H9 (cell line): ENCODE measurements at regions not wholly inside any gene's neighbourhood (a gene's known extent, or its start where the extent isn't known, plus 50 kb on each side); places are given as distances from the start of the nearest gene placed in this dataset.
A peak's percentile ranks its signal among the peaks of the same experiment; 100 is the strongest.

Experiments
- DNase-seq: peaks from one replicate; pipeline ENCODE4 v3.0.0-alpha.2; 2017
- H2AFZ ChIP-seq: one replicate; pipeline ENCODE4 v1.6.1; 2013; ENCODE audit warnings: mild to moderate bottlenecking, low read length, control low read depth, moderate library complexity
- H2AK5ac ChIP-seq: 2 replicates; pipeline ENCODE4 v1.6.1; 2013; ENCODE audit warnings: low read length, control low read depth, mixed read lengths; ENCODE audit not compliant: insufficient read length
- H2BK120ac ChIP-seq: one replicate; pipeline ENCODE4 v1.6.1; 2013; ENCODE audit warnings: low read depth, mild to moderate bottlenecking, low read length, control low read depth, inconsistent platforms; ENCODE audit not compliant: poor library complexity, severe bottlenecking
- H2BK12ac ChIP-seq: 2 replicates; pipeline ENCODE4 v1.6.1; 2013; ENCODE audit warnings: low read length, control low read depth, mixed read lengths, low read depth; ENCODE audit not compliant: insufficient read length
- H2BK15ac ChIP-seq: 2 replicates; pipeline ENCODE4 v1.6.1; 2013; ENCODE audit warnings: low read depth, low read length, control low read depth
- H2BK20ac ChIP-seq: one replicate; pipeline ENCODE4 v1.6.1; 2013; ENCODE audit warnings: low read depth, mild to moderate bottlenecking, low read length, control low read depth, inconsistent platforms; ENCODE audit not compliant: poor library complexity, severe bottlenecking
- H2BK5ac ChIP-seq: 2 replicates; pipeline ENCODE4 v1.6.1; 2013; ENCODE audit warnings: low read length, control low read depth, mixed read lengths; ENCODE audit not compliant: insufficient read length
- H3K14ac ChIP-seq: 2 replicates; pipeline ENCODE4 v1.6.1; 2013; ENCODE audit warnings: low read length, control low read depth; ENCODE audit not compliant: insufficient read depth
- H3K18ac ChIP-seq: 2 replicates; pipeline ENCODE4 v1.6.1; 2013; ENCODE audit warnings: low read depth, mild to moderate bottlenecking, mixed read lengths, low read length, control low read depth; ENCODE audit not compliant: insufficient read length
- H3K23ac ChIP-seq: 2 replicates; pipeline ENCODE4 v1.6.1; 2013; ENCODE audit warnings: low read length, control low read depth, mixed read lengths, low read depth; ENCODE audit not compliant: insufficient read length
- H3K23me2 ChIP-seq: 2 replicates; pipeline ENCODE4 v1.6.1; 2013; ENCODE audit warnings: low read depth, mild to moderate bottlenecking, mixed read lengths, low read length, control low read depth; ENCODE audit not compliant: insufficient read length, poor library complexity, severe bottlenecking
- H3K27ac ChIP-seq: 2 replicates; pipeline ENCODE4 v1.5.1; 2013; ENCODE audit warnings: low read length, control low read depth, mixed read lengths, low read depth; ENCODE audit not compliant: insufficient read length
- H3K27me3 ChIP-seq: 2 replicates; pipeline ENCODE4 v1.6.1; 2013; ENCODE audit warnings: low read length, control low read depth, inconsistent platforms; ENCODE audit not compliant: insufficient read depth
- H3K4ac ChIP-seq: 2 replicates; pipeline ENCODE4 v1.6.1; 2013; ENCODE audit warnings: low read depth, mild to moderate bottlenecking, control low read depth, inconsistent platforms, low read length, moderate library complexity
- H3K4me1 ChIP-seq: 2 replicates; pipeline ENCODE4 v1.6.1; 2013; ENCODE audit warnings: low read length, control low read depth, inconsistent platforms; ENCODE audit not compliant: insufficient read depth
- H3K4me2 ChIP-seq: 2 replicates; pipeline ENCODE4 v1.6.1; 2013; ENCODE audit warnings: low read length, control low read depth, mixed read lengths; ENCODE audit not compliant: insufficient read length, insufficient read depth
- H3K56ac ChIP-seq: 2 replicates; pipeline ENCODE4 v1.6.1; 2013; ENCODE audit warnings: low read depth, mild to moderate bottlenecking, mixed read lengths, low read length, control low read depth; ENCODE audit not compliant: insufficient read length
- H3K79me1 ChIP-seq: 2 replicates; pipeline ENCODE4 v1.6.1; 2013; ENCODE audit warnings: low read depth, mild to moderate bottlenecking, moderate library complexity, low read length, control low read depth, inconsistent platforms; ENCODE audit not compliant: insufficient read depth, poor library complexity, severe bottlenecking
- H3K79me2 ChIP-seq: 2 replicates; pipeline ENCODE4 v1.6.1; 2013; ENCODE audit warnings: low read length, control low read depth, inconsistent platforms; ENCODE audit not compliant: insufficient read depth
- H3K9ac ChIP-seq: 2 replicates; pipeline ENCODE4 v1.6.1; 2013; ENCODE audit warnings: low read length, control low read depth, mixed read lengths; ENCODE audit not compliant: insufficient read length; ENCODE audit errors: extremely low read depth
- H3K9me3 ChIP-seq: one replicate; pipeline ENCODE4 v1.6.1; 2013; ENCODE audit warnings: low read depth, low read length, inconsistent platforms; ENCODE audit not compliant: control insufficient read depth
- H3T11ph ChIP-seq: one replicate; pipeline ENCODE4 v1.6.1; 2013; ENCODE audit warnings: mild to moderate bottlenecking, low read length, control low read depth, inconsistent platforms
- H4K20me1 ChIP-seq: one replicate; pipeline ENCODE4 v1.6.1; 2013; ENCODE audit not compliant: control insufficient read depth, insufficient read length, insufficient read depth
- H4K5ac ChIP-seq: 2 replicates; pipeline ENCODE4 v1.6.1; 2013; ENCODE audit warnings: low read depth, mild to moderate bottlenecking, mixed read lengths, low read length, control low read depth; ENCODE audit not compliant: insufficient read length
- H4K8ac ChIP-seq: replicated peaks from 2 replicates; pipeline ENCODE4 v1.6.1; 2013; ENCODE audit warnings: low read length, control low read depth, mixed read lengths, low read depth; ENCODE audit not compliant: insufficient read length
- H4K91ac ChIP-seq: 2 replicates; pipeline ENCODE4 v1.6.1; 2013; ENCODE audit warnings: low read depth, mild to moderate bottlenecking, moderate library complexity, mixed read lengths, low read length, control low read depth; ENCODE audit not compliant: insufficient read length
- H3K27ac Mint-ChIP-seq, 3 experiments: 2 replicates in 2 of 3; 3 replicates in 1 of 3; pipeline ENCODE4 v1.8.0; 2020 to 2021; ENCODE audit warnings: mixed read lengths in 3 of 3, mild to moderate bottlenecking in 1 of 3, moderate library complexity in 1 of 3
- H3K27me3 Mint-ChIP-seq: 2 replicates; pipeline ENCODE4 v1.8.0; 2021; ENCODE audit warnings: low read depth, mild to moderate bottlenecking, moderate library complexity, mixed read lengths
- H3K36me3 Mint-ChIP-seq, 3 experiments: 2 replicates in 2 of 3; 3 replicates in 1 of 3; pipeline ENCODE4 v1.8.0; 2020 to 2021; ENCODE audit warnings: low read depth in 3 of 3, mixed read lengths in 3 of 3; ENCODE audit not compliant: insufficient read depth in 1 of 3
- H3K4me1 Mint-ChIP-seq, 2 experiments: 2 replicates each; pipeline ENCODE4 v1.8.0; 2020; ENCODE audit warnings: mixed read lengths in 2 of 2
- H3K4me3 Mint-ChIP-seq, 2 experiments: 2 replicates in 1 of 2; 3 replicates in 1 of 2; pipeline ENCODE4 v1.8.0; 2020 to 2021; ENCODE audit warnings: mild to moderate bottlenecking in 2 of 2, mixed read lengths in 2 of 2, moderate library complexity in 1 of 2
- H3K9me3 Mint-ChIP-seq, 2 experiments: 2 replicates in 1 of 2; 3 replicates in 1 of 2; pipeline ENCODE4 v1.8.0; 2020; ENCODE audit warnings: mild to moderate bottlenecking in 2 of 2, mixed read lengths in 2 of 2, moderate library complexity in 1 of 2
- WGBS: extraction: QIAGEN DNeasy Blood & Tissue Kit; methylation state at CpG from one replicate; pipeline ENCODE4 v1.1.7; 2013; ENCODE audit warnings: missing lambda C conversion rate, low lambda C conversion rate, mixed read lengths; ENCODE audit not compliant: insufficient read length; ENCODE audit errors: extremely low coverage; 5-methylcytosine and 5-hydroxymethylcytosine counted together
- TF ChIP-seq, protein P1 (sequence below): fragments of 200-600 bp; sonication (generic); conservative IDR thresholded peaks from 3 replicates; pipeline ENCODE4 v1.8.0; 2021; ENCODE audit warnings: antibody characterized with exemption, mild to moderate bottlenecking

DNA sequence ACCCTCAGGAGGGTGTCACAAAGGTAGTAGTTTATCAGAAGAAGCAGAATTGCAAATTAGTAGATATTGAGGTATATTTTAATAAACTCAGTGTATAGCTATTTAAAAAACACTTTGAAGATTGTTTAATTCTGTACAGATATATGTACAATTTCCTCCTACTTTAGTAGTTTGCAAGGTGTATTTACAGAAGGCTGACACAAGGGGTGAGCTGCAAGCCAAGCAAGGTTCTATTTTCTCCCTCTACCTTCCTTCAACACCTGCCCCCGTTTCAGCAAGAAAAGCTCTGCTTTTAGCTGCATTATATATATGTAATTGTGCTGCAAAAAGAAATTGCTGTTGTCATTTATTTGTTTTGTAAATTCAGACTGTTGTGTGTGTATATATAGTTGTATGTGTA is 674.2 kb upstream of the PKN2 start:
- Histone ChIP-seq H4K8ac (no peak overlapping the region), H2AK5ac (no peak overlapping the region), H3K9ac (no peak overlapping the region), H3K79me1 (no peaks in the 10 kb centered on the region), H3K23me2 (no peaks in the 10 kb centered on the region), H2BK12ac (no peak overlapping the region), H2BK20ac (no peak overlapping the region), H3K9me3 (no peaks in the 10 kb centered on the region), H3K56ac (no peak overlapping the region), H4K5ac (no peak overlapping the region), H3K79me2 (no peaks in the 10 kb centered on the region), H3K27me3 (no peaks in the 10 kb centered on the region), H3K23ac (no peak overlapping the region), H3K18ac (no peak overlapping the region), H3K14ac (no peak overlapping the region), H2AFZ (no peak overlapping the region), H3K4me1 (no peaks in the 10 kb centered on the region), H4K91ac (no peak overlapping the region), H2BK5ac (no peak overlapping the region), H3K4ac (no peak overlapping the region), H4K20me1 (no peaks in the 10 kb centered on the region), H2BK15ac (no peak overlapping the region), H3T11ph (no peak overlapping the region), H3K4me2 (no peak overlapping the region), H3K27ac (no peak overlapping the region), H2BK120ac (no peak overlapping the region)
- no peak for DNase-seq
- no peak overlapping the region for H3K4me3 Mint-ChIP-seq
- H3K4me1 Mint-ChIP-seq: no peaks in the 10 kb centered on the region
- no peak overlapping the region for H3K27ac Mint-ChIP-seq
- H3K27me3 Mint-ChIP-seq: no peaks in the 10 kb centered on the region
- H3K9me3 Mint-ChIP-seq: no peaks in the 10 kb centered on the region
- H3K36me3 Mint-ChIP-seq: no peaks in the 10 kb centered on the region
- WGBS: no CpG with 5 or more reads among the region's 1 CpG
- TF ChIP-seq, protein P1, sequence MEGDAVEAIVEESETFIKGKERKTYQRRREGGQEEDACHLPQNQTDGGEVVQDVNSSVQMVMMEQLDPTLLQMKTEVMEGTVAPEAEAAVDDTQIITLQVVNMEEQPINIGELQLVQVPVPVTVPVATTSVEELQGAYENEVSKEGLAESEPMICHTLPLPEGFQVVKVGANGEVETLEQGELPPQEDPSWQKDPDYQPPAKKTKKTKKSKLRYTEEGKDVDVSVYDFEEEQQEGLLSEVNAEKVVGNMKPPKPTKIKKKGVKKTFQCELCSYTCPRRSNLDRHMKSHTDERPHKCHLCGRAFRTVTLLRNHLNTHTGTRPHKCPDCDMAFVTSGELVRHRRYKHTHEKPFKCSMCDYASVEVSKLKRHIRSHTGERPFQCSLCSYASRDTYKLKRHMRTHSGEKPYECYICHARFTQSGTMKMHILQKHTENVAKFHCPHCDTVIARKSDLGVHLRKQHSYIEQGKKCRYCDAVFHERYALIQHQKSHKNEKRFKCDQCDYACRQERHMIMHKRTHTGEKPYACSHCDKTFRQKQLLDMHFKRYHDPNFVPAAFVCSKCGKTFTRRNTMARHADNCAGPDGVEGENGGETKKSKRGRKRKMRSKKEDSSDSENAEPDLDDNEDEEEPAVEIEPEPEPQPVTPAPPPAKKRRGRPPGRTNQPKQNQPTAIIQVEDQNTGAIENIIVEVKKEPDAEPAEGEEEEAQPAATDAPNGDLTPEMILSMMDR: peak; percentile 54
